HepG2 (cell line): ENCODE measurements at regions not wholly inside any gene's neighbourhood (a gene's known extent, or its start where the extent isn't known, plus 50 kb on each side); places are given as distances from the start of the nearest gene placed in this dataset.

Experiments used
- ATAC-seq: fragments of 200-7000 bp; cut with Tn5 transposase; 3 replicates; pipeline ENCODE4 v1.9.1; 2020; ENCODE audit warnings: mild to moderate bottlenecking, moderate library complexity
- BruUV-seq: library from RNA; stranded (reverse); fragments of 400-500 nt; replicated peaks from 2 replicates; lab custom pipeline; 2021; lab: Mats Ljungman, UMichigan
- CTCF ChIA-PET: fragments of 300-600 bp; formaldehyde crosslinking; extraction: SDS; loops from one replicate; lab custom pipeline; 2021; ENCODE audit warnings: low total read pairs, inconsistent platforms, low intra/inter-chr PET ratio; lab: Yijun Ruan, JAX
- POLR2A ChIA-PET: fragments of 350-600 bp; sonication (Branson Sonifier 250); formaldehyde crosslinking; loops from one replicate; lab custom pipeline; 2020; ENCODE audit warnings: antibody characterized with exemption, inconsistent platforms; lab: Yijun Ruan, JAX
- DNase-seq: peaks from one replicate; pipeline ENCODE4 v3.0.0-alpha.2; 2015; ENCODE audit warnings: low spot score
- FAIRE-seq: peaks from 3 replicates; lab custom pipeline; 2011; peaks lifted over from hg19 to GRCh38; lab: Jason Lieb, UNC
- H2AFZ ChIP-seq: one replicate; pipeline ENCODE4 v1.6.1; 2011; ENCODE audit warnings: low read length, inconsistent platforms
- H3K27ac ChIP-seq: fragments of 300-600 bp; 3 replicates; pipeline ENCODE4 v1.8.0; 2011; ENCODE audit warnings: mixed run types, mild to moderate bottlenecking, mixed read lengths, low read length, inconsistent platforms; ENCODE audit not compliant: insufficient read depth; ENCODE audit errors: extremely low read length
- H3K27me3 ChIP-seq, 2 experiments: fragments of 200-600 bp in 1 of 2; 2 replicates in 1 of 2; 3 replicates in 1 of 2; pipeline versions ENCODE4 v1.6.0 to v1.8.0; 2011; ENCODE audit warnings: low read length in 2 of 2, mild to moderate bottlenecking in 2 of 2, moderate library complexity in 2 of 2, inconsistent platforms in 1 of 2; ENCODE audit not compliant: insufficient read depth in 2 of 2, control insufficient read depth in 1 of 2
- H3K36me3 ChIP-seq, 2 experiments: fragments of 200-600 bp in 1 of 2; replicated peaks in 1 of 2; 2 replicates in 1 of 2; 3 replicates in 1 of 2; pipeline versions ENCODE4 v1.5.1 to v1.8.0; 2011; ENCODE audit warnings: low read length in 2 of 2, inconsistent platforms in 1 of 2; ENCODE audit not compliant: insufficient read depth in 2 of 2, control insufficient read depth in 1 of 2
- H3K4me1 ChIP-seq: 2 replicates; pipeline ENCODE4 v1.5.1; 2012; ENCODE audit warnings: low read length, inconsistent platforms; ENCODE audit not compliant: insufficient read depth
- H3K4me2 ChIP-seq: 2 replicates; pipeline ENCODE4 v1.6.0; 2011; ENCODE audit warnings: low read depth, low read length, inconsistent platforms
- H3K4me3 ChIP-seq, 3 experiments: fragments of 200-600 bp in 1 of 3; sonication (generic), shearing (Covaris generic) in 1 of 3; replicated peaks in 1 of 3; 2 replicates each; pipeline ENCODE4 v1.5.1; 2011 to 2016; ENCODE audit warnings: low read length in 3 of 3, inconsistent platforms in 2 of 3, low read depth in 2 of 3, mild to moderate bottlenecking in 2 of 3, control low read depth in 1 of 3, mixed read lengths in 1 of 3; ENCODE audit not compliant: insufficient read depth in 1 of 3
- H3K79me2 ChIP-seq: one replicate; pipeline ENCODE4 v1.6.1; 2011; ENCODE audit warnings: low read length, inconsistent platforms; ENCODE audit not compliant: insufficient read depth
- H3K9ac ChIP-seq: 2 replicates; pipeline ENCODE4 v1.6.0; 2011; ENCODE audit warnings: mild to moderate bottlenecking, low read depth, low read length, inconsistent platforms; ENCODE audit not compliant: insufficient read depth
- H3K9me3 ChIP-seq: 2 replicates; pipeline ENCODE4 v1.5.1; 2012; ENCODE audit warnings: mild to moderate bottlenecking, low read length
- H4K20me1 ChIP-seq: 2 replicates; pipeline ENCODE4 v1.6.0; 2011; ENCODE audit warnings: inconsistent platforms, mild to moderate bottlenecking, low read length, moderate library complexity; ENCODE audit not compliant: insufficient read depth
- ATF7-NPFF ChIP-seq: sonication (generic); formaldehyde crosslinking; IDR thresholded peaks from 2 replicates; pipeline ENCODE4 v1.8.1; 2023; ENCODE audit warnings: mild to moderate bottlenecking, low read depth, missing genetic modification reagents, moderate library complexity
- KMT2A ChIP-seq: sonication (generic); formaldehyde crosslinking; IDR thresholded peaks from 2 replicates; pipeline ENCODE4 v1.4.0; 2020; ENCODE audit warnings: missing genetic modification reagents
- MED8 ChIP-seq: sonication (generic); formaldehyde crosslinking; IDR thresholded peaks from 2 replicates; pipeline ENCODE4 v1.8.1; 2023; ENCODE audit warnings: mild to moderate bottlenecking, missing genetic modification reagents; ENCODE audit not compliant: insufficient replicate concordance
- POGK ChIP-seq: sonication (generic); formaldehyde crosslinking; conservative IDR thresholded peaks from 2 replicates; pipeline ENCODE4 v1.8.0; 2022; ENCODE audit warnings: mild to moderate bottlenecking, moderate library complexity, missing genetic modification reagents
- SUZ12 ChIP-seq: fragments of 150-350 bp; IDR thresholded peaks from 2 replicates; pipeline ENCODE4 v1.6.1; 2014; ENCODE audit warnings: low read depth, low read length
- ZNF737 ChIP-seq: sonication (generic); formaldehyde crosslinking; IDR thresholded peaks from 2 replicates; pipeline ENCODE4 v1.5.0; 2020; ENCODE audit warnings: missing genetic modification reagents, mild to moderate bottlenecking, borderline replicate concordance
- WGBS: methylation state at CpG from one replicate; pipeline ENCODE4 v1.1.6; 2017; ENCODE audit warnings: low lambda C conversion rate; 5-methylcytosine and 5-hydroxymethylcytosine counted together
- in situ Hi-C: cut with HindIII; loops from 2 replicates; pipeline ENCODE4 v1.10.0; 2017; ENCODE audit warnings: low pct_unique_long_range_greater_than_20kb; ENCODE audit not compliant: extremely low pct_ligation_motif_present
- intact Hi-C: fragments of 100-400 bp; cut with micrococcal nuclease; formaldehyde crosslinking; loops from one replicate; pipeline ENCODE4 v1.10.0; 2022; ENCODE audit not compliant: unreplicated experiment
- TF ChIP-seq, protein P1 (sequence below): sonication (generic); formaldehyde crosslinking; IDR thresholded peaks from 2 replicates; pipeline ENCODE4 v1.5.0; 2020; ENCODE audit warnings: mild to moderate bottlenecking, missing genetic modification reagents, moderate library complexity

- intact Hi-C loops: no loop called here
- no peaks in the 10 kb centered on the region for H3K79me2 ChIP-seq
- no peak overlapping the region for H3K4me2 ChIP-seq
- ATAC-seq (no peak), FAIRE-seq (no peak), DNase-seq (no peak)
- no peak overlapping the region for H2AFZ ChIP-seq
- no peaks in the 10 kb centered on the region for H4K20me1 ChIP-seq
- H3K4me3 ChIP-seq: no peak overlapping the region
- TF ChIP-seq ZNF737 (CRISPR knock-in tag) (no peak), POGK (CRISPR knock-in tag) (no peak), ATF7-NPFF (CRISPR knock-in tag) (no peak), MED8 (no peak), KMT2A (CRISPR knock-in tag) (no peak), SUZ12 (no peak)
- TF ChIP-seq, protein P1, sequence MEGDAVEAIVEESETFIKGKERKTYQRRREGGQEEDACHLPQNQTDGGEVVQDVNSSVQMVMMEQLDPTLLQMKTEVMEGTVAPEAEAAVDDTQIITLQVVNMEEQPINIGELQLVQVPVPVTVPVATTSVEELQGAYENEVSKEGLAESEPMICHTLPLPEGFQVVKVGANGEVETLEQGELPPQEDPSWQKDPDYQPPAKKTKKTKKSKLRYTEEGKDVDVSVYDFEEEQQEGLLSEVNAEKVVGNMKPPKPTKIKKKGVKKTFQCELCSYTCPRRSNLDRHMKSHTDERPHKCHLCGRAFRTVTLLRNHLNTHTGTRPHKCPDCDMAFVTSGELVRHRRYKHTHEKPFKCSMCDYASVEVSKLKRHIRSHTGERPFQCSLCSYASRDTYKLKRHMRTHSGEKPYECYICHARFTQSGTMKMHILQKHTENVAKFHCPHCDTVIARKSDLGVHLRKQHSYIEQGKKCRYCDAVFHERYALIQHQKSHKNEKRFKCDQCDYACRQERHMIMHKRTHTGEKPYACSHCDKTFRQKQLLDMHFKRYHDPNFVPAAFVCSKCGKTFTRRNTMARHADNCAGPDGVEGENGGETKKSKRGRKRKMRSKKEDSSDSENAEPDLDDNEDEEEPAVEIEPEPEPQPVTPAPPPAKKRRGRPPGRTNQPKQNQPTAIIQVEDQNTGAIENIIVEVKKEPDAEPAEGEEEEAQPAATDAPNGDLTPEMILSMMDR (CRISPR knock-in tag): no peak
- BruUV-seq: no TSS peak
- H3K9ac ChIP-seq: no peak overlapping the region
- H3K36me3 ChIP-seq: no peaks in the 10 kb centered on the region
- 0 out of 2 replicates have a peak, but pooled peaks cover 7% of the 10 kb centered on the region for H3K4me1 ChIP-seq
- H3K27me3 ChIP-seq: peaks cover 0 to 14% of the 10 kb centered on the region in 2 experiments; a peak in 1 of 5 replicates
- POLR2A ChIA-PET: no interaction called here
- no peaks in the 10 kb centered on the region for H3K9me3 ChIP-seq
- CTCF ChIA-PET: no interaction called here
- WGBS: under 1% methylated on average over 2 of the region's 2 CpGs
- in situ Hi-C loops: no loop called here
- no peak overlapping the region for H3K27ac ChIP-seq
These were observed 102.0 kb downstream of the SOX9 start for GRCh38 chr17:72222661-72223380.
